NOMO-1 treated with DMSO at 0.1 percent for 48 hours (cell line): ENCODE measurements at regions not wholly inside any gene's neighbourhood (a gene's known extent, or its start where the extent isn't known, plus 50 kb on each side); places are given as distances from the start of the nearest gene placed in this dataset.
"Not testable (repeated sequence)": the region's sequence is repeated elsewhere in the genome, so short reads cannot be mapped to it uniquely, and the experiment has no call there.

Experiments used
- DNase-seq: peaks from one replicate; lab custom pipeline; 2025; ENCODE audit not compliant: unreplicated experiment; lab: John Stamatoyannopoulos, UW

DNA sequence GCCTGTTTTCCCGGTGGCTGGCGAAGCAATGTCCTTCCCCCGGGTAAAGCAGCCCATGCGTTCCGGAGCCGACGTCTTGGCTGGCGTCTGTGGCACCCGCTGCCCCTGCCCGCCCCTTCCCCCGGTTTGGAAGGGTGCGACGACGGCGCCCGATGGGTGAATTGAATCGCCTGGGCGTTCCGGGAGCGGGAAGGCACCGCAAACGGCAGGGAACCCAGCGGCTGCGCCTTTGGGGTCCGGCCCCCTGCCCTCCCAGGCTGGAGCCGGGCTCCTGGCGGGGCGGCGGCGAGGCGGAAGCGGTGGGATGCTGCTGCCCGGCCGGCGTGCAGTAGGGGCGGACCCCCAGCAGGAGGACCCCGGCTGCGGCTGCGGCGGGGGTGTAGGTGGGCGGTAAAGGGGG is 123.6 kb upstream of the RHOU start:
- not testable (repeated sequence) for DNase-seq

DNA sequence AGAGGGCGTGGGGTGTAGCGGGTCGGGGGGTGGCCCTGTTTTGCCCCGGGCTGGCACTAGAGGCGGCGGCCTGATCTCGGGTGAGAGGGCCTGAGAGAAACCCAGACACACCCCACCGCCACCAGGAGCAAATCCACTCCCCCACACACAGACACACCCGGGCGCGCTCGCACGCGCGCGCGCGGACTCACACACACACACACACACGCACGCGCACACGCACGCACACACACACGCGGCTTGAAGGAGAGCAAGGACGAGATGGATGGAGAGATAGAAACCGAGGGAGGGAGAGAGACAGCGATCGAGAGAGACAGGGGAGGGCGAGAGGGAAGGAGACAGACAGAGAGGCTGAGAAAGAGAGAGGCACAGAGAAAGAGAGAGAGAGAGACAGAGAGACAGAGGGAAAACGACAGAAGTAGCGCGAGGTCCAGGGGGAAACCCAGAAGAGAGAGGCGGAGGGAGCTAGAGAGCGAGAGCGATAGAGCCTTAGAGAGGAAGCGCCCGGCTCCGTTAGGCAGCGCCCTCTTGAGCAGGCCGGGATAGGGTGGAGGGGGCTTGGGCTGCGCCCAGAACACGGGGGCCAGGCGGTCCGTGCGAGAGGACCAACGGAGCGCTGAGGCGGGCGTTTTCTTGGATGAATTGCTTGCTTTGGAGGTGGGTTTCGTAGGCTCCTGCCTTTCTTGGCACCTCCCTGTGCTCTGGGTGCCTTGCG is 113.1 kb upstream of the RHOU start:
- DNase-seq: not testable (repeated sequence)

DNA sequence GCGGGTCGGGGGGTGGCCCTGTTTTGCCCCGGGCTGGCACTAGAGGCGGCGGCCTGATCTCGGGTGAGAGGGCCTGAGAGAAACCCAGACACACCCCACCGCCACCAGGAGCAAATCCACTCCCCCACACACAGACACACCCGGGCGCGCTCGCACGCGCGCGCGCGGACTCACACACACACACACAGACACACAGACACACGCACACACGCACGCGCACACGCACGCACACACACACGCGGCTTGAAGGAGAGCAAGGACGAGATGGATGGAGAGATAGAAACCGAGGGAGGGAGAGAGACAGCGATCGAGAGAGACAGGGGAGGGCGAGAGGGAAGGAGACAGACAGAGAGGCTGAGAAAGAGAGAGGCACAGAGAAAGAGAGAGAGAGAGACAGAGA is 108.8 kb upstream of the RHOU start:
- not testable (repeated sequence) for DNase-seq

DNA sequence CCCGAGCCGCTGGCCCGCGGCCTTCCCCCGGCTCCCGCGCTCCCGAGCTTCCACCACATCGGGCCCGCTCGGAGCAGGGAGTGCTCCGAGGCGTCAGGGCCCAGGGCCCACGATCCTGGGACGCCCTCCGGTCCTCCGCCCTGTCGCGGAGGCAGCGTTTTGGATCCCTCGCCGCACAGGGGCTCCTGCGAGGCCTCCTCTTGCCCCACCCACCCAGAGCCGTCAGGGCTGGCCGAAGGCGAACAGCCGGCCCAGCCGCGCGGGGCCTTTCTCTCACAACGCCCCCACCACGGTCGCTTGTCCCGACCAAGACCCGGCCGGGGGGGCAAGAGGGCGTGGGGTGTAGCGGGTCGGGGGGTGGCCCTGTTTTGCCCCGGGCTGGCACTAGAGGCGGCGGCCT is 102.4 kb upstream of the RHOU start:
- not testable (repeated sequence) for DNase-seq

DNA sequence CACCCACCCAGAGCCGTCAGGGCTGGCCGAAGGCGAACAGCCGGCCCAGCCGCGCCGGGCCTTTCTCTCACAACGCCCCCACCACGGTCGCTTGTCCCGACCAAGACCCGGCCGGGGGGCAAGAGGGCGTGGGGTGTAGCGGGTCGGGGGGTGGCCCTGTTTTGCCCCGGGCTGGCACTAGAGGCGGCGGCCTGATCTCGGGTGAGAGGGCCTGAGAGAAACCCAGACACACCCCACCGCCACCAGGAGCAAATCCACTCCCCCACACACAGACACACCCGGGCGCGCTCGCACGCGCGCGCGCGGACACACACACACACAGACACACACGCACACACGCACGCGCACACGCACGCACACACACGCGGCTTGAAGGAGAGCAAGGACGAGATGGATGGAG is 100.0 kb upstream of the RHOU start:
- DNase-seq: not testable (repeated sequence)

DNA sequence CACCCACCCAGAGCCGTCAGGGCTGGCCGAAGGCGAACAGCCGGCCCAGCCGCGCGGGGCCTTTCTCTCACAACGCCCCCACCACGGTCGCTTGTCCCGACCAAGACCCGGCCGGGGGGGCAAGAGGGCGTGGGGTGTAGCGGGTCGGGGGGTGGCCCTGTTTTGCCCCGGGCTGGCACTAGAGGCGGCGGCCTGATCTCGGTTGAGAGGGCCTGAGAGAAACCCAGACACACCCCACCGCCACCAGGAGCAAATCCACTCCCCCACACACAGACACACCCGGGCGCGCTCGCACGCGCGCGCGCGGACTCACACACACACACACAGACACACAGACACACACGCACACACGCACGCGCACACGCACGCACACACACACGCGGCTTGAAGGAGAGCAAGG is 97.8 kb upstream of the RHOU start:
- DNase-seq: not testable (repeated sequence)

DNA sequence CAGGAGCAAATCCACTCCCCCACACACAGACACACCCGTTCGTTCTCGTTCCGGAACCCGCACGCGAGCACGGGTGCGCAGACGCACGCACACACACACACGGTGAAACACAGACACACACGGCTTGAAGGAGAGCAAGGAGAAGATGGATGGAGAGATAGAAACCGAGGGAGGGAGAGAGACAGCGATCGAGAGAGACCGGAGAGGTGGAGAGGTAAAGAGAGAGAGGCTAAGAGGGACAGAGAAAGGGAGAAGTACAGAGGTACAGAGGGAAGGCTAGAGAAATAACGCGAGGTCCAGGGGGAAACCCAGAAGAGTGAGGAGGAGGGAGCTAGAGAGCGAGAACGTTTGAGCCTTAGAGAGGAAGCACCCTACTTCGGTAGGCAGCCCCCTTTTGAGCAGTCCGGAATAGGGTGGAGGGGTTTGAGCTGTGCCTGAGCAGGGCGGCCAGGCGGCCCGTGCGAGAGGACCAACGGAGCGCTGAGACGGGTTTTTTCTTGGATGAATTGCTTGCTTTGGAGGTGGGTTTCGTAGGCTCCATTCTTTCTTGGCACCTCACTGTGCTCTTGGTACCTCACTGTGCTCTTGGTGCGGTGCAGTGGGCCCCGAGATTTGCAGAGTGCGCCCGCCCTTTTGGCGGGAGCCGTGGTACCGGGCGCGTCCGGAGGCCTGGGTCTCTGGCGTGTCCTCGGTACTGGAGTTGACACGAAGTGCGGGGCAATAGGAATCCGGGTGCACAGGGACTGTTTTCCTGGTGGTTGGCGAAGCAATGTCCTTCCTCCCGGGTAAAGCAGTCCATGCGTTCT is 88.4 kb upstream of the RHOU start:
- DNase-seq: peak; percentile 43

DNA sequence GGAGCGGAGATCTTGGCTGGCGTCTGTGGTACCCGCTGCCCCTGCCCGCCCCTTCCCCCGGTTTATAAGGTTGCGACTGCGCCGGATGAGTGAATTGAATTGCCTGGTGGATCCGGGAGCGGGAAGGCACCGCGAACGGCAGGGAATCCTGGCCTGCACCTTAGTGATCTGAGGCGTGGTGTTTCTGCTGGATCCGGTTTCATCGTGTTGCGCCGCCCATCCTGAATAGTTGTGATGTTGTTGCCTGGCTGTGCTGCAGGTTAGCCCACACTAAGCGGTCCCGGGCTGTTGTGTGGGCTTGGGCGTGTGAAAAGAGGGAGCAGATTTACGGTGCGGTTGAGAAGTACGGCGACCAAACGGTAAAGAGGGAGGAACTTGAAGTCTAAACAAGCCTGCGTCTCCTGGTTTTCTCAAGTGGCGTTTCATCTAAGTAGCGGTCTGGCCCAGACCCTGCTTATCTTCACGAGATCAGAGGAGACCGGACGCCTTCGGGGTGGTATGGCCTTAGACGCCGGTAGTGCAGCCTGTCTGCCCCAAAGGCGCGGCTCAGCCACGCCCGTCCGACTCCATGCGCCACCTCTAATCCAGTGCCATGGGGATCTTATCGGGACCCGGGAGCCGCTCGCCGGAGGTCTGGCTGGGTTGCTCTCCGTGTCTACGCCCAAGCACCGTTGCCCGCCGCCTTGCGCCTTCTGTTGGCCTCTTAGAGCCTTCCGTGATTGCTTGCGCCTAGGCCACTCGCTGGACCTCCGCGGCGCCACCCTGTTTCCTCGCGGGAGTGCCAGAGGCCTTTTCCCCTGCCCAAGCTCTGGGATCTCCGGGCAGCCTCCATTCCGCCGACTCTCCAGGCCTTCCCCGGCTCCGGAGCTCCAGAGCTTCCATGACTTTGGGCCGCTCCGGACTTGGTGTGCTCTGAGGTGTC is 87.5 kb upstream of the RHOU start:
- DNase-seq: peak; percentile 9

DNA sequence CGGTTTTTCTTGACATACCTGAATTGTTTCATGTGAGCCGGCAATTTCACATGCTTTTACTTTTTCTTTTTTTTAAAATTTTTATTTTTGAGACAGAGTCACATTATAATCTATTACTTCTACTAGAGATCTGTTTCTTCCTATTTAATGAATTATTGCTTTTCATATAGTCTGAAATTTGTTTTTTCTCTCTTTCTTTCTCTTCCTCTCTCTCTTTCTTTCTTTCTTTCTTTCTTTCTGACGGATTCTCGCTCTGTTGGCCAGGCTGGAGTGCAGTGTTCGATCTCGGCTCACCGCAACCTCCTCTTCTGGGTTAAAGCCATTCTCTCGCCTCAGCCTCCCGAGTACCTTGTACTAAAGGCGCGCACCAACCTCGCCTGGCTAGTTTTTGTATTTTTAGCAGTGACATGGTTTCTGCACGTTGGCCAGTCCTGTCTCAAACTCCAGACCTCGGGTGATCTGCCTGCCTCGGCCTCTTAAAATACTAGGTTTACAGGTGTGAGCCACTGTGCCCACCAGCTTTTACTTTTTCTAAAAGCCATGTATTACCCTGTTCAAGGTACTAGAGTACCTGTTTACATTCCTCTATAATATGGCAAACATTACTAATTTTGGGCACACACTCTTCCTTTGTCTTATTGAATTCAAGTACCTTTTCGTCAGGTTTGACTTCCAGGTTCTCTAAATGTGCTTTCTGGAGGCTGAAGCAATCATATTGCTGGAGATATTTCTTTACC is 86.5 kb upstream of the RHOU start:
- DNase-seq: no peak

DNA sequence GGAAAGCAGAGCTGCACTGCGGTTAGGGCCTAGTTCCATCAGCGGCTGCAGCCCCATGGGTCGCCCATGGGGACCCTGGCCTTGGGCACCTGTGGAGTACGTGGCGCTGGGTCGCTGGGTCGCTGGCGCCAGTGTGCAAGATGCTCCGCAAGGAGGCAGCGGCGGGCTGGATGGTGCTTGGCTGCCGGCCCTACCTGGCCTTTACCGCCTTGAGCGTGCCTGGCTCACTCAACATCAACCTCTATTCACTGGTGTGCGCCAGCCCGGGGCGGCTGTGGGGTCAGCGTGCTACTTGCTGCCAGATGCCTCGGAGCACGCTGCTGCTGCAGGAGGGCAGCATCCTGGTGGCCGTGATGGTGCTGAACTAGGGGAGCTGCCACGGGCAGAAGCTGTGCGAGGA is 85.1 kb upstream of the RHOU start:
- no peak for DNase-seq

DNA sequence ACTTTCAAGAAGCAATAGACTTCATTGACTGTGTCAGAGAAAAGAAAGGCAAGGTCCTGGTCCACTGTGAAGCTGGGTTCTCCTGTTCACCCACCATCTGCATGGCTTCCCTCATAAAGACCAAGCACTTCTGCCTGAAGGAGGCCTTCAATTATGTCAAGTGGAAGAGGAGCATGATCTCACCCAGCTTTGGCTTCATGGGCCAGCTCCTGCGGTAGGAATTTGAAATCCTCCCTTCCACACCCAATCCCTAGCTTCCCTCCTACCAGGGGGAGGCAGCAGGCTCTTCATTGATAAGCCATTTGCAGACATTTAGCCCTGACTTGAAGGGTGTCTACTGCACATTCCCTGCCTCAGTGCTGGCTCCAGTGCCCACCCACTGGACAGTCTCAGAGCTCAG is 84.3 kb upstream of the RHOU start:
- no peak for DNase-seq

DNA sequence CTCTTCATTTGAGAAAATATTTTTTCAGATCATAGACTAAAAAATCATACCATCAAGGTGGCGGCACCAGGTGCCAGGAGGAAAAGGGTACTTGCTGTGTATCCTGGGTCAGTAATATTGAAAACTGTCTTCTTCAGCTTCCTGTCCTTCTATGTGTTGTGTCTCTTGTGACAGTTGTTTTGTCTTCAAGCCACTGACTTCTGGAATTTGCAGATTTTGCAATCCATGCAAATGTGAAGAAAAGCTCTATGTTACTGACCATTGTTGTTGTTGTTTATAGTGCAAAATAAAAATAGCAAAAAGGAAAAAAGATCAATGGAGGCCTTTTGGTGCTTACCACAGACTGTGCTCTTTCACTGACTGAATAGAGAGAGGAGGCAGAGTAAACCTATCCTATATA is 83.2 kb upstream of the RHOU start:
- DNase-seq: no peak

DNA sequence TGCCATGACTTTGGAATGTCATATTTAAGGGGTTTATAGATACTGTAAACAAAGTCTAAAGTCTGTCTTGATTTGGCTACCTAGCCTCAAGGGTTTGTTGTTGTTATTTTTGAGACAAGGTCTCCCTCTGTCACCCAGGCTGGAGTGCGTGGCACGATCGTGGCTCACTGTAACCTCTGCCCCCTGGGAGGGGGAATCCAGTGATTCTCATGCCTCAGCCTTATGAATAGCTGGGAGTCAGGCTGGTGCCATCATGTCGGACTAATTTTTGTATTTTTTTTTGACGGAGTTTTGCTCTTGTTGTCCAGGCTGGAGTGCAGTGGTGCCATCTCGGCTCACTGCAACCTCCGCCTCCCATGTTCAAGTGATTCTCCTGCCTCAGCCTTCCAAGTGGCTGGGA is 82.2 kb upstream of the RHOU start:
- DNase-seq: not testable (repeated sequence)

DNA sequence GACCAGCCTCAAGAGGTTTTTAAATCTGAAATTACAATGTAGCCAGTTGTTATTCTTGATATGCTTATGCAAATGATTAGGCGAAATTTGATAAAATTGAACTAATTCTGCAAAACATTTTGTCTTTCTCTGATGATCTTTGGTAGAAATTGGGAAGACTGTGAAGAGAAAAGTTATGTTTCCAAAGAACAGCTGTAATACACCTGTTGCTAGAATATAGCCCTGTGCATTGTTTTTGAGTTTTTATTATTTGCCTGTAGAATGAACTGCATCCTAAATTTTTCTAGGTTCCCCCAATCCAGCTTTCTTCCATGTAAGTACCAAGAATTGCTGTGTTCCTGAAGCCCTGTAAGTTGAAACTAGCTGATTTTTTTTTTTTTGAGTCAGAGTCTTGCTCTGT is 81.5 kb upstream of the RHOU start:
- DNase-seq: no peak

DNA sequence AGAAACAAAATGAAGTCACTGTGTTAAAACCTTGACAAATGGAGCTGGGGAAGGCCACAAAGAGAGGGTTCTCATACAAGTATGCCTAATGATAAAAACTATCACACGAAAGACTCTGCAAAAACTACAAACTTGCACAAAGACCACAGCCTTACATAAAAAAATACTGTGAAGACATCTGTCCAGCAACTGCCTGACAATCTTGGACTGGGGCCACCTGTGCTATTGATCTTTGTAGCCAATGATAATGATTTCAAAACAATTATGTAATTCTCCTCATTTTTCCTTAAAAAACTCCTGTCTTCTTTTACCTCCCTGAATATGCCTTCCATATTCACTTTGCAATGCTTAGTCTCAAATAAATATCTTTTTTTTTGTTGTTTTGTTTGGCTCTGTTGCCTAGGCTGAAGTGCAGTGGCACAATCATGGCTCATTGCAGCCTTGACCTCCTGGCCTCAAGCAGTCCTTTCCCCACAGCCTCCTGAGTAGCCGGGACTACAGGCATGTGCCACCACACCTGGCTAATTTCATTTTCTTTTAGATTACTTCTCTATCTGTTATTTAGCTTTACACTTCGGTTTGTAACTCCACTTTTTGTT is 79.4 kb upstream of the RHOU start:
- no peak for DNase-seq

DNA sequence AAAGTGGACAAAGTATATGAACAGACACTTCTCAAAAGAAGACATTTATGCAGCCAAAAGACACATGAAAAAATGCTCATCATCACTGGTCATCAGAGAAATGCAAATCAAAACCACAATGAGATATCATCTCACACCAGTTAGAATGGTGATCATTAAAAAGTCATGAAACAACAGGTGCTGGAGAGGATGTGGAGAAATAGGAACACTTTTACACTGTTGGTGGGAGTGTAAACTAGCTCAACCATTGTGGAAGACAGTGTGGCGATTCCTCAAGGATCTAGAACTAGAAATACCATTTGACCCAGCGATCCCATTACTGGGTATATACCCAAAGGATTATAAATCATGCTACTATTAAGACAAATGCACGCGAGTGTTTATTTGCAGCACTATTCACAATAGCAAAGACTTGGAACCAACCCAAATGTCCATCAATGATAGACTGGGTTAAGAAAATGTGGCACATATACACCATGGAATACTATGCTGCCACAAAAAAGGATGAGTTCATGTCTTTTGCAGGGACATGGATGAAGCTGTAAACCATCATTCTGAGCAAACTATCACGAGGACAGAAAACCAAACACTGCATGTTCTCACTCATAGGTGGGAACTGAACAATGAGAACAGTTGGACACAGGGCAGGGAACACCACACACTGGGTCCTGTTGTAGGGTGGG is 73.1 kb upstream of the RHOU start:
- not testable (repeated sequence) for DNase-seq

DNA sequence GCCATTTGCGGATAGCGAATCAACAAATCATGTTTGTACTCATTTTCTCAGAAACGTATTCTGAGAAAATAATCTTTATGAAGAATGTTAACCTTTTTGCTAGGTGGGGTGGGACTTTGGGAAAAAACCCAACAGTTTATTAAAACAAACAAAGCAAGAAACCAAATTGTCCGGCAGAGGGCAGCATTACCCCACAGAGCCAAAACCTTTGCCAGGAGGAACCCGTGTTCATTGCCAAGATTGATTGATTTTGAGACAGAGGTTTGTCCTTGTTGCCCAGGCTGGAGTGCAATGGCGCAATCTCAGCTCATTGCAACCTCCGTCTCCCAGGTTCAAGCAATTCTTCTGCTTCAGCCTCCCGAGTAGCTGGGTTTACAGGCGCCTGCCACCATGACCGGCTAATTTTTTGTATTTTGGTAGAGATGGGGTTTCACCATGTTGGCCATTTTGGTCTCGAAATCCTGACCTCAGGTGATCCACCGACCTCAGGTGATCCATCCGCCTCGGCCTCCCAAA is 70.8 kb upstream of the RHOU start:
- DNase-seq: peak; percentile 80

DNA sequence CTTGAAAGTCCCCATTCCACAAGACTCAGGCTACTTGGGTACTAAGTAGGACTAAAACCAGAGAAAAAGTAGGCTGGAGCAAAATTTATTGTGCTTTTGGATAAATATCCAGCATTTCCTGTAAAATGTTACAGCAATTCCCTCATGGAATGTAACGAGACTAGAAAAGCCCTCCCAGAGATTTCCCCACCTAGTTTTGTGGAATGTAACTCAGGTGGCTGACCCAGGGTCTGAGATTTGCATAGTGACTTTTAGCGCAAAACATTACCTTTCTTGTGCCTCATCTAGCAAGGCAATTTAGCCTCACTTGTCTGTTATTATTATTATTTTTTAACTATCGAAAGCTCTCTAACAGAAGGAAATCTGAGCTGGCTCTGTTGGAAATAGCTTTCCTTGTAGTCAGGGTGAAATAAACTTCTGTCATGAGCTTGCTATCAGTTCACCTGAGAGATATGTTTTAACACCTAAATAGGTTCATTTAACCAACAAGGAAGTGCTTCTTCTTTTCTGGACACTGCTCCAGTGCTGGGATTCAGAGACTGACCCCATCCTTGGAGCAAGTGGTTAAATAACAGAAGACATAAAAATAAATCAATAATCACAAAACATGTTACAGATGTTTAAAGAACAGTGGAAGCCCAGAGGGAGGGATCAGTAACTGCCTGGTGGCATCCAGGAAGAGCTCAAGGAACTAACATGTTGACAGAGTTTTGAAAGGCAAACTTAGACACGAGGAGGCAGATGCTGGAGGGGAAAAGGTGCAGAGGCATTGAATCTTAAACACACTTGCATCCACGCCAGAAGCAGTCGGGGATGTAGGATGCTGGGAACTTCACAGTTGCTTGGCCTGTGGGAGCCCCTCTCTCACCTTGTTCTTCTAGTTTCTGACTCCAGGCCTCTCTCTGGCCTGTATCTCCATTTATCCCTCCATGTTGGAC is 68.3 kb upstream of the RHOU start:
- no peak for DNase-seq
